Gastroesophageal sphincter (tissue), 4 donors: ENCODE measurements at regions not wholly inside any gene's neighbourhood (a gene's known extent, or its start where the extent isn't known, plus 50 kb on each side); places are given as distances from the start of the nearest gene placed in this dataset.

ENCODE experiments used
- ATAC-seq: fragments of 150-250 bp; one replicate; pipeline ENCODE4 v1.9.1; 2016; ENCODE audit warnings: mild to moderate bottlenecking, moderate library complexity
- H3K27ac ChIP-seq, 4 donors: fragments of 200-600 bp; sonication (generic) in 3 of 4; 1 replicate in 3 of 4; 2 replicates in 1 of 4; pipeline ENCODE4 v1.5.1; 2016 to 2019
- H3K27me3 ChIP-seq: fragments of 200-600 bp; sonication (generic); one replicate; pipeline ENCODE4 v1.5.1; 2019
- H3K36me3 ChIP-seq, 2 donors: fragments of 200-600 bp; sonication (generic); one replicate each; pipeline ENCODE4 v1.5.1; 2019; ENCODE audit warnings: control low read depth in 1 of 2
- H3K4me1 ChIP-seq, 3 donors: fragments of 200-600 bp; sonication (generic); 1 replicate in 2 of 3; 2 replicates in 1 of 3; pipeline ENCODE4 v1.5.1; 2016 to 2019; ENCODE audit warnings: control low read depth in 2 of 3
- H3K4me3 ChIP-seq, 2 donors: fragments of 200-600 bp; sonication (generic); one replicate each; pipeline ENCODE4 v1.5.1; 2019; ENCODE audit warnings: mild to moderate bottlenecking in 1 of 2, moderate library complexity in 1 of 2
- H3K9me3 ChIP-seq, 3 donors: fragments of 200-600 bp; sonication (generic); one replicate each; pipeline ENCODE4 v1.5.1; 2017 to 2019; ENCODE audit warnings: control low read depth in 2 of 3
- CTCF ChIP-seq, 4 experiments: fragments of 200-600 bp in 2 of 4; fragments of 450-650 bp in 2 of 4; sonication (generic) in 1 of 4; IDR thresholded peaks; one replicate each; pipeline ENCODE4 v1.5.1; 2017 to 2019; ENCODE audit warnings: antibody characterized with exemption in 4 of 4, mild to moderate bottlenecking in 2 of 4, moderate library complexity in 2 of 4
- EP300 ChIP-seq: sonication (generic); formaldehyde crosslinking; IDR thresholded peaks from one replicate; pipeline ENCODE4 v1.6.1; 2017; ENCODE audit warnings: antibody characterized with exemption, mild to moderate bottlenecking
- POLR2A ChIP-seq, 2 donors: fragments of 450-650 bp; IDR thresholded peaks; one replicate each; pipeline ENCODE4 v1.6.1; 2017; ENCODE audit warnings: antibody characterized with exemption in 2 of 2, mild to moderate bottlenecking in 2 of 2, moderate library complexity in 1 of 2
- POLR2AphosphoS5 ChIP-seq: sonication (generic); formaldehyde crosslinking; IDR thresholded peaks from one replicate; pipeline ENCODE4 v1.6.1; 2017; ENCODE audit warnings: antibody characterized with exemption
- WGBS, 2 donors: methylation state at CpG; one replicate each; pipeline ENCODE4 v1.1.5; 2018; ENCODE audit warnings: low coverage in 1 of 2; 5-methylcytosine and 5-hydroxymethylcytosine counted together

GRCh38 chr2:121041516-121041915 is 243.5 kb downstream of the TFCP2L1 start:
- no peak for ATAC-seq
- Histone ChIP-seq H3K4me3 (no peak overlapping the region), H3K27ac (no peak overlapping the region), H3K9me3 (peaks cover 0 to 14% (median 0%) of the 10 kb centered on the region in 3 donors), H3K27me3 (no peaks in the 10 kb centered on the region), H3K4me1 (peaks cover 0 to 10% (median 0%) of the 10 kb centered on the region in 3 donors), H3K36me3 (no peaks in the 10 kb centered on the region)
- WGBS, 2 donors: 29 to 38% methylated on average over 1 of the region's 1 CpG
- TF ChIP-seq EP300: no peak
- TF ChIP-seq POLR2A (IDR thresholded peaks at IDR 0.05): no peak
- no peak for TF ChIP-seq POLR2AphosphoS5

- peaks cover 0 to 10% (median 0%) of the 10 kb centered on the region in 3 donors for H3K4me1 ChIP-seq
- no peak overlapping the region for H3K4me3 ChIP-seq
- no peak overlapping the region for H3K27ac ChIP-seq
- WGBS, 2 donors: 80% methylated on average over 1 of the region's 8 CpGs; no CpG with 5 or more reads in 1 of the 2 donors
- H3K36me3 ChIP-seq: no peaks in the 10 kb centered on the region
- TF ChIP-seq POLR2A (IDR thresholded peaks at IDR 0.05): no peak
- no peak for TF ChIP-seq POLR2AphosphoS5
- no peak for TF ChIP-seq CTCF (IDR thresholded peaks at IDR 0.05)
- TF ChIP-seq EP300: no peak
- H3K9me3 ChIP-seq: peaks cover 0 to 14% (median 0%) of the 10 kb centered on the region in 3 donors
- no peaks in the 10 kb centered on the region for H3K27me3 ChIP-seq
- ATAC-seq: no peak
These were observed 241.8 kb downstream of the TFCP2L1 start for GRCh38 chr2:121043061-121043826.

GRCh38 chr2:121043827-121044222 is 241.2 kb downstream of the TFCP2L1 start:
- WGBS, 2 donors: 11 to 60% methylated on average over 1 to 2 of the region's 3 CpGs

GRCh38 chr2:121044412-121044811 is 240.6 kb downstream of the TFCP2L1 start:
- no peak overlapping the region for H3K4me3 ChIP-seq
- H3K9me3 ChIP-seq: peaks cover 0 to 14% (median 0%) of the 10 kb centered on the region in 3 donors
- peak in 1 of 4 experiments; percentile 13 for TF ChIP-seq CTCF (IDR thresholded peaks at IDR 0.05)
- no peak for TF ChIP-seq POLR2AphosphoS5
- H3K4me1 ChIP-seq: no peaks in the 10 kb centered on the region
- H3K36me3 ChIP-seq: no peaks in the 10 kb centered on the region
- no peaks in the 10 kb centered on the region for H3K27me3 ChIP-seq
- H3K27ac ChIP-seq: no peak overlapping the region
- WGBS, 2 donors: 60 to 86% methylated on average over 2 of the region's 7 CpGs
- ATAC-seq: no peak

More at GRCh38 chr2:121043827-121044222, 241.2 kb downstream of the TFCP2L1 start:
- TF ChIP-seq EP300 (no peak), POLR2A (IDR thresholded peaks at IDR 0.05) (no peak), POLR2AphosphoS5 (no peak), CTCF (IDR thresholded peaks at IDR 0.05) (no peak)
- H3K36me3 ChIP-seq: no peaks in the 10 kb centered on the region
- ATAC-seq: no peak
- peaks cover 0 to 4% (median 0%) of the 10 kb centered on the region in 3 donors for H3K4me1 ChIP-seq
- H3K9me3 ChIP-seq: peaks cover 0 to 14% (median 0%) of the 10 kb centered on the region in 3 donors
- H3K27ac ChIP-seq: no peak overlapping the region
- H3K4me3 ChIP-seq: no peak overlapping the region
- no peaks in the 10 kb centered on the region for H3K27me3 ChIP-seq

GRCh38 chr2:121045245-121045644 is 239.8 kb downstream of the TFCP2L1 start:
- Histone ChIP-seq H3K4me1 (no peaks in the 10 kb centered on the region), H3K4me3 (no peak overlapping the region), H3K36me3 (no peaks in the 10 kb centered on the region), H3K9me3 (peaks cover 0 to 14% (median 0%) of the 10 kb centered on the region in 3 donors), H3K27ac (no peak overlapping the region), H3K27me3 (no peaks in the 10 kb centered on the region)
- no peak for ATAC-seq
- WGBS, 2 donors: 97% methylated on average over 5 of the region's 11 CpGs; no CpG with 5 or more reads in 1 of the 2 donors
- no peak for TF ChIP-seq EP300
- TF ChIP-seq POLR2A (IDR thresholded peaks at IDR 0.05): no peak
- TF ChIP-seq CTCF (IDR thresholded peaks at IDR 0.05): no peak
- no peak for TF ChIP-seq POLR2AphosphoS5
